SJCRH30 (cell line): ENCODE measurements at regions not wholly inside any gene's neighbourhood (a gene's known extent, or its start where the extent isn't known, plus 50 kb on each side); places are given as distances from the start of the nearest gene placed in this dataset.
"Not testable (repeated sequence)": the region's sequence is repeated elsewhere in the genome, so short reads cannot be mapped to it uniquely, and the experiment has no call there.

Experiments used
- DNase-seq, 2 experiments: peaks; one replicate each; pipeline ENCODE4 v3.0.0-alpha.2; 2015 to 2020
- H3K27ac ChIP-seq: fragments of 250-450 bp; sonication (Bioruptor Pico); 2 replicates; pipeline ENCODE4 v1.5.1; 2020; ENCODE audit warnings: mild to moderate bottlenecking, moderate library complexity
- H3K27me3 ChIP-seq: fragments of 250-450 bp; sonication (Bioruptor Pico); 2 replicates; pipeline ENCODE4 v1.5.1; 2020; ENCODE audit warnings: mild to moderate bottlenecking, moderate library complexity
- H3K36me3 ChIP-seq: fragments of 250-450 bp; sonication (Bioruptor Pico); 2 replicates; pipeline ENCODE4 v1.5.1; 2020; ENCODE audit warnings: mild to moderate bottlenecking, moderate library complexity
- H3K4me1 ChIP-seq: fragments of 250-450 bp; sonication (Bioruptor Pico); 2 replicates; pipeline ENCODE4 v1.5.1; 2020; ENCODE audit warnings: mild to moderate bottlenecking, moderate library complexity
- H3K4me3 ChIP-seq: fragments of 250-450 bp; sonication (Bioruptor Pico); 2 replicates; pipeline ENCODE4 v1.5.1; 2020; ENCODE audit warnings: mild to moderate bottlenecking, moderate library complexity
- H3K9me3 ChIP-seq: fragments of 250-450 bp; sonication (Bioruptor Pico); replicated peaks from 2 replicates; pipeline ENCODE4 v1.5.1; 2020; ENCODE audit warnings: mild to moderate bottlenecking, moderate library complexity

DNA sequence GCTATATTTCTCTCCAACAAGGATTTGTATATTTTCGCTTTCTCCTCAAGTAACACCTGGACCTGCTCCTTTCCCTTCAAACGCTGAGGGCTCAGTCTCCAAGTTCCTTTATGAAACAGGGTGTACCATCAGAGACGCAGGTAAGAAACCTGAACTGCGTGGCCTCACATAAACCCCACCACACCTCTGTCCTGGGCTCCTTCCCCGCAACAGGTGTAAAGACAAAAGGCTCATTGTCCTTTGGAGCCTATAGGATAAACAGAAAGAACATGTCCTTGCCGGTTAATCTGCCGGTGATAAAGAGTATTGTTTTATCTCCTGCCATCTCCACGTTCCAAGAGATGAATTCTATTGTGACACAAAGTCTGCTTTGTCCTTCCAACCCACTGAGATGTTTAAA is 111.8 kb upstream of the ADAMTS9 start:
- no peak for DNase-seq
- no peak overlapping the region for H3K27ac ChIP-seq
- no peaks in the 10 kb centered on the region for H3K36me3 ChIP-seq
- H3K27me3 ChIP-seq: no peaks in the 10 kb centered on the region
- no peaks in the 10 kb centered on the region; the same call in 1 of the 2 replicates for H3K4me1 ChIP-seq
- H3K4me3 ChIP-seq: no peak overlapping the region
- no peaks in the 10 kb centered on the region for H3K9me3 ChIP-seq

DNA sequence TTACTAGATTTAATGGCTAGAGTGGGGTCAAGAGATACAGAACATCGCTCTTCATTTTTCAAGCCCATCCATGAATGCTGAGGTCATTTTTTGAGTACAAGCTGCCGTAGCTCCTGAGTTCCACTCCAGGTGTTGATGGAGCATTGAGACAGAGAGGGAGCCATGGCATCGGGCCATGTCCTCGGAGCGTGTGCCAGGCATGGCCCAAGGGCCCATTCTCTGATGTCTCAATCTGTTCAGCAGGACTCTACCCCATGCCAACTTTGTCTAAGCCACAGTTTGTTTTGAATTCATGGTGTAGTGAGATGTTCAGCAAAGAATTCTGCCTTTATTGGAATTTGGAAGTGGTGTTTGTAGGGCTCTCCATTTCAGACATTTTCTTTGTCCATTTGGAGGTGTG is 110.5 kb upstream of the ADAMTS9 start:
- Histone ChIP-seq H3K4me3 (no peak overlapping the region), H3K9me3 (no peaks in the 10 kb centered on the region), H3K4me1 (no peaks in the 10 kb centered on the region; the same call in 1 of the 2 replicates), H3K36me3 (no peaks in the 10 kb centered on the region), H3K27ac (no peak overlapping the region), H3K27me3 (no peaks in the 10 kb centered on the region)
- no peak for DNase-seq

DNA sequence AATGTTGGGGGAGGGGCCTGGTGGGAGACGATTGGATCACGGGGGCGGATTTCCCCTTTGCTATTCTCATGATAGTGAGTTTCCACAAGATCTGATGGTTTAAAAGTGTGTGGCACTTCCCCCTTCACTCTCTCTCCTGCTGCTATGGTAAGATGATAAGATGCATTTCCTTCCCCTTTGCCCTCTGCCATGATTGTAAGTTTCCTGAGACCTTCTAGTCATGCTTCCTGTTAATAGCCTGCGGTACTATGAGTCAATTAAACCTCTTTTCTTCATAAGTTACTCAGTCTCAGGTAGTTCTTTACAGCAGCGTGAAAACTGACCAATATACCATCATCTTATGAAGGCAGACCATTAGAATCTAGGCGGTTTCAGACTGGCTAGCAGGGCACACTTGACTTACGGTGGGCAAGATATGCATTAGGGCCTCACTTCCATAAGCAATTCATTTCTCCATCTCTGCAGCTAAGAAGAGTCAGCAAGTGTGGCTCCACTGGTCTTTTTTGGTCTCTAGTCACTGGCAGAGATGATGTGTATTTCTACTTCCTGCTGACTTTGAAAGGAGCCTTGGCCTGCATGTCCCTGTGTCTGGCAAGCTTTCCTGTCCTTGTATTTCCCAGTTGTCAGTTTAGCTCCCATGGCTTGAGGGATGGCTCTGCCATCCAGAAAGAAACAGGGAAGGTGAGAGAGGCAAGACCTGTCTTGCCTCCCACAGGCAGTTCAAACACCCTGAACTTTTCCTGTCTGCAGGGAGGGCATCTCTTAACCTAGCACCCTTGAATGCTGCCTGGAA is 109.0 kb upstream of the ADAMTS9 start:
- no peak for DNase-seq
- Histone ChIP-seq H3K4me3 (no peak overlapping the region), H3K27ac (no peak overlapping the region), H3K27me3 (no peaks in the 10 kb centered on the region), H3K4me1 (no peaks in the 10 kb centered on the region; the same call in 1 of the 2 replicates), H3K36me3 (no peaks in the 10 kb centered on the region), H3K9me3 (no peaks in the 10 kb centered on the region)

DNA sequence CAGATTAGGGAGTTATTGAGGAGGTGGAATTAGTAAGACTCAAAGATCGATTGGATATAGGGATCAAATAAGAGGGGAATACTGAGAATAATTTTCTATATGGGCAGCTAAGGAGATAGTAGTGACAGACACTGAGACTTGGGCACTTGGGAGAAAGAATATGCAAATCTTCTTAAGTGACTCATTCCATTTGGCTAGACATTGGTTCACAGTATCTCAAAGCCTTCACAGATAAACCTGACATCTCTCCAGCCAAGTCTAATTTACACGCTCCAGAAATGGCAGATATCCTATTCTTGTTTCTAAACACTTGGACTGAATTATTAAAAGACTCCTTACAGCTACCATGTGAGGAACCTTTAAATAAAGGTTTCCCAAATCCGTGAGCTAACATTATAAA is 104.6 kb upstream of the ADAMTS9 start:
- Histone ChIP-seq H3K9me3 (no peaks in the 10 kb centered on the region), H3K27me3 (no peaks in the 10 kb centered on the region), H3K27ac (no peak overlapping the region), H3K4me1 (no peaks in the 10 kb centered on the region), H3K4me3 (no peak overlapping the region), H3K36me3 (no peaks in the 10 kb centered on the region)
- DNase-seq: no peak

DNA sequence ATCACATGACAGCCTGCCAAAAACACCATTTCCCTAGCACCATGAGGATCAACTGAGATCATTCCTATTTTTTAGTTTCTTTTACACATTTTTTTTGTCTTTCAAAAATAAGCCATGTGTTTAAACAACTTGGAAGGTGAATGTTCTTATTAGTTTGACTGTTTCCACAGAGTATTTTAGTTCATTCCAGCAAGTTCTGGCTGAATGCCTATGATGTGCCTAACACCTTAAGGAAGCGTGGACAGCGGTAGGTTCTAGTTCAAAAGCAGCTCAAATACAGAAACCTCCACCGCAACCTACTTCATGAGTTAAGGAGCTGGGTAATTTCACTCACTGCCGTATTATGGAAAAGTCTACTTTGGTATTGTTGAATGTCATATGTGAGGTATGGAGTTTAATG is 101.3 kb upstream of the ADAMTS9 start:
- H3K4me1 ChIP-seq: no peaks in the 10 kb centered on the region
- H3K27ac ChIP-seq: no peak overlapping the region
- no peaks in the 10 kb centered on the region for H3K27me3 ChIP-seq
- no peaks in the 10 kb centered on the region for H3K36me3 ChIP-seq
- no peak for DNase-seq
- no peak overlapping the region for H3K4me3 ChIP-seq
- no peaks in the 10 kb centered on the region for H3K9me3 ChIP-seq

DNA sequence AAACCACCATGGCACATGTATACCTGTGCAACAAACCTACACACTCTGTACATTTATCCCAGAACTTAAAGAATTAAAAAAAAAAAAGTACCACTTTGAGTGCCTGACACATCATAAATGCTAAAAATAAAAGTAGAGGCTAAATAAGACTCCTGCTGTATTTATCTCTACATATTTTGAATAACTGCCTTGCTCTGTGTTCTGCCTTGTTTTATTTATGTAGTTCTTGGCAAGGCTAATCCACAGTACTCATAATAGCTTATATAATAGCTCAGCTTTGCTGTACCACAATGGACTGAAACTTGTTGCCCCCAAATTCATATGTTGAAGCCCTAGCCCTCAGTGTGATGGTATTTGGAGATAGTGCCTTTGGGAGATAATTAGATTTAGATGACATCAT is 95.4 kb upstream of the ADAMTS9 start:
- Histone ChIP-seq H3K4me3 (no peak overlapping the region), H3K27ac (no peak overlapping the region), H3K27me3 (no peaks in the 10 kb centered on the region), H3K9me3 (no peaks in the 10 kb centered on the region), H3K4me1 (no peaks in the 10 kb centered on the region), H3K36me3 (no peaks in the 10 kb centered on the region)
- no peak for DNase-seq

DNA sequence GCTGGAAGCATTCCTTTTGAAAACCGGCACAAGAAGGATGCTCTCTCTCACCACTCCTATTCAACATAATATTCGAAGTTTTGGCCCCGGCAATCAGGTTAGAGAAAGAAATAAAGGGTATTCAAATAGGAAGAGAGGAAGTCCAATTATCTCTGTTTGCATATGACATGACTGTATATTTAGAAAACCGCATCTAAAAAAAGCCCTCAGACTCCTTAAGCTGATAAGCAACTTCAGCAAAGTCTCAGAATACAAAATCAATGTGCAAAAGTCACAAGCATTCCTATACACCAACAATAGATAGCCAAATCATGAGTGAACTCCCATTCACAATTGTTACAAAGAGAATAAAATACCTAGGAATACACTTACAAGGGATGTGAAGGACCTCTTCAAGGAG is 93.1 kb upstream of the ADAMTS9 start:
- not testable (repeated sequence) for H3K36me3 ChIP-seq, H3K4me3 ChIP-seq, H3K27me3 ChIP-seq, H3K4me1 ChIP-seq, DNase-seq, H3K9me3 ChIP-seq, H3K27ac ChIP-seq

DNA sequence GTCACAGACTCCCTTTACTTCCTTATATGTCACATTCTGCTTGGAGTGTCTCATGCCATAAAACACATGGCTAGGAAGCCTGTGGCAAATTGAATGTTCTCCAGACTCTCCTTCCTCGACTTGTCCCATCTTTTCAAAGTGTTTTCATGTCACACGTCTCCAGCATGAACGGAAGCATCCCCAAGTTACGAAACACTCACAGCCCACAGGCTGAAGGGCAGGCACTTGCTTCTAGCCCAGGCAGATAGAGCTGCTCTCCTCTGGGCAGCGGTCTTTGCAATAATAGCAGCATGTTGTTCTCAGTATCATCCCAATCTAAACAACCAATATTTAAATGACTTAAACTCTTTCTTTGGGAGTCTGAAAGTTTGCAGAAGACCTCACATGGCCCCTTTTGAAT is 85.3 kb upstream of the ADAMTS9 start:
- Histone ChIP-seq H3K27me3 (no peaks in the 10 kb centered on the region), H3K27ac (no peak overlapping the region), H3K4me1 (no peaks in the 10 kb centered on the region), H3K4me3 (no peak overlapping the region), H3K36me3 (no peaks in the 10 kb centered on the region), H3K9me3 (no peaks in the 10 kb centered on the region)
- DNase-seq: no peak

DNA sequence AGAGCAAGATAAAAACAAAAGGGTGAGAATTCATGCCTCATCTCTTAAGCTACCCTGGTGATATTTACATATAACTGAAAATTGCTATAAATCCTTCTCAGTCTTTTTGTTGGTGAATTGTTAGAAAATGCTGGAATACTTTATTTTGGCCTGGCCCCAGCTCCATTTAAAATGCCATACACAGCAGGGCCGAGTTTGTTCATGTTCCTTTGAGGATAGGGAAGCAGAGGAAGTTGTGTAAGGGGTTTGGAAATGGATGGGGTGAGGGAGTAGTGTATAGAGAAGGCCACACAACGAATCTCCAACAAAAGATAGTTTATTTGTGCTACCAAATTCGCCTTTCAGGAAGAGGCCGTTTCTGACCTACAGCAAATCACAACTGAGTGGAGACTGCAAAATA is 78.6 kb upstream of the ADAMTS9 start:
- no peaks in the 10 kb centered on the region for H3K9me3 ChIP-seq
- DNase-seq: no peak
- no peaks in the 10 kb centered on the region for H3K27me3 ChIP-seq
- H3K4me1 ChIP-seq: no peaks in the 10 kb centered on the region
- no peaks in the 10 kb centered on the region for H3K36me3 ChIP-seq
- H3K4me3 ChIP-seq: no peak overlapping the region
- no peak overlapping the region for H3K27ac ChIP-seq

DNA sequence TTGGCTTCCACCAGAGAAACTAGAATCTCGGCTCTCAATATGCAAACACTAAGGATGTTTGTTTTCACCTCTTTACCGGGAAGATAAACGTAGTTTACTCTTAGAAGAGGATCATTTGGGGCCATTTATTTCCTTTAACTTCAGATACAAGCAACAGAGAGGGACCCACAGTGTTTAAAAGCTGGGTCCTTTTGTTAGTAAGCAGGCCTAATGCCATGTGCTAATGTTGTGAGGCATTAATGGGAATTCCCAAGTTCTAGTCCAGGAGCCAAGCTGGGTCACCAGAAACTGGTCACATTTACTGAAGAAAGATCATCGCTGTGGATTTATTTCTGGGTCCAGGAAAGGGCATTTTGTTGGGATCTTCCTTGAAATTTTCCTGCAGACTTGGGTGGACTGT is 78.1 kb upstream of the ADAMTS9 start:
- no peaks in the 10 kb centered on the region for H3K4me1 ChIP-seq
- H3K27me3 ChIP-seq: no peaks in the 10 kb centered on the region
- H3K4me3 ChIP-seq: no peak overlapping the region
- no peak for DNase-seq
- no peak overlapping the region for H3K27ac ChIP-seq
- no peaks in the 10 kb centered on the region for H3K9me3 ChIP-seq
- H3K36me3 ChIP-seq: no peaks in the 10 kb centered on the region

DNA sequence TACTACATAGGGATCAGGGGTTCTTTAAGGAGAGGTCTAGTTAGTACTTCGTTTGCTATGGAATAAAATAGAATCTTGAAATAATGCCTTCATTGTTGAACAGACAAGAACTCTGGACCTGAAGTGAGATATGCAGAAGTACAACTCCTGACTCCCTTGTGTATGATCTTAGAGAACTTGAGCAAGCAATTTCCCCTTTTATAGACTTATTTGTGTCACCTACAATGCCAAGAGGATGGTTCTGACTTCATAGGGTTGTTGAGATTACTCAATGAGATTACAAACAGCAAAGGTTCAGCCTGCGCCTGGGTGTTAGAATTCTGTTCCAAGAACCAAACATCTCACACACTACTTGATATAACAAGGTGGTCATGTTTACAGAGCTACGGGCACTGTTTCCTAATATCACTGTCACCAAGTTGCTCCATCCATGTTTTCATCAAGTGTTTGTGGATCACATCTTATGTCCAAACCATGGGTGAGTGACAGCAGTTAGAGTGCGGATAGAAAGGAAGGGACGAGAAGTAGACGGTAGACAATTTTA is 76.7 kb upstream of the ADAMTS9 start:
- Histone ChIP-seq H3K9me3 (no peaks in the 10 kb centered on the region), H3K27me3 (no peaks in the 10 kb centered on the region), H3K36me3 (no peaks in the 10 kb centered on the region), H3K27ac (no peak overlapping the region), H3K4me1 (no peaks in the 10 kb centered on the region), H3K4me3 (no peak overlapping the region)
- no peak for DNase-seq

DNA sequence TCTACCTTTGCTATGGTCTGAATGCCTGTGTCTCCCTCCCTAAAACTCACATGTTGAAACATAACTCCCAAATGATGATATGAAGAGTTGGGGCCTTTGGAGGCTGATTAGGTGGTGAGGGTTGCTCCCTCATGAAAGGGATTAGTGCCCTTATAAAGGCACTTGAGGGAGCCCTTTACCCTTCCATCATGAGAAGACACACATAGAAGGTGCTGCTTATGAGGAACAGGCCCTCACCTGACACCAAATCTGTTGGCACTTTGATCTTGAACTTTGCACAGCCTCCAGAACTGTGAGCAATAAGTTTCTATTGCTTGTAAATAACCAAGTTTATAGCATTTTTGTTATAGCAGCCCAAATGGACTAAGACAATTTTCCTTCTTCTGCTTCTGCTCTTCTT is 76.2 kb upstream of the ADAMTS9 start:
- Histone ChIP-seq H3K36me3 (no peaks in the 10 kb centered on the region), H3K4me3 (no peak overlapping the region), H3K4me1 (no peaks in the 10 kb centered on the region), H3K27me3 (no peaks in the 10 kb centered on the region), H3K9me3 (no peaks in the 10 kb centered on the region), H3K27ac (no peak overlapping the region)
- DNase-seq: no peak

DNA sequence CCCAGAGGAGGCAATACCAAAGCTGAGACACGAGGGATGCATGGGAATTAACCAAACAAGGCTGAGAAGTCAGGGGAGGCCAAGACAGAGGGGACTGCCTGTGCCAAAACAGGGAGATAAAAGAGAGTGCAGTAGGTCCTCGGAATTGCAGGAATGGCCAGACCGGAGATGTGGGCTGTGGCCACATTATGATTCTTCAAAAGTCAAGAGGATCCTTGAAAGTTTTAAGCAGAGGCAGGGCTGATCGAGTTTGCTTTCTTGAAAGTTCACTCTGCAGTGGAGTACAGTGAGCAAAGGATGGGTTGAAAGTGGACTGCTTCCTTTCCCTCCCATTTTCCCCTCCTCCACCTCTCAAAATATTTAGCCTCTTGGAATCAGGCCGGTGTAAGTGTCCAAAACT is 73.9 kb upstream of the ADAMTS9 start:
- H3K4me3 ChIP-seq: no peak overlapping the region
- H3K27me3 ChIP-seq: no peaks in the 10 kb centered on the region
- no peaks in the 10 kb centered on the region for H3K4me1 ChIP-seq
- no peak for DNase-seq
- H3K36me3 ChIP-seq: no peaks in the 10 kb centered on the region
- no peaks in the 10 kb centered on the region for H3K9me3 ChIP-seq
- no peak overlapping the region for H3K27ac ChIP-seq

DNA sequence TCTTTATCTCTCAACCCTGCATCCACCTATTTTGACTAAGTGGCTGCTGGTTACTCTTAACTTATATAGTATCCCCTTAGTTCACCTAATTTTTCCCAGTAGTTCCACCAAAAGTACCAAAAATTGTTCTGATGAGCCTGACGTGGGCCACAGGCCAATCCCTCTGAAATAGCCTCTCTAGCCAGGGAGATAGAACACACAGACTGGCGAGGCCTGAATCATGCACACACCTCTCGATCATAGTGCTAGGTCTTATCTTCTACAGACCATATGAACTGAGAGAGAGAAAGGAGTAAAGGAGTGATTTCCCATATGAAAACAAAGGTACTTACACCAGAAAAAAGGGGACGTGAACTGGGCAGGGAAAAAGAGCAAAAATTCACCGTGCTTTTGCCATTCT is 72.5 kb upstream of the ADAMTS9 start:
- no peak overlapping the region for H3K27ac ChIP-seq
- H3K9me3 ChIP-seq: no peaks in the 10 kb centered on the region
- no peak overlapping the region for H3K4me3 ChIP-seq
- no peak for DNase-seq
- H3K36me3 ChIP-seq: no peaks in the 10 kb centered on the region
- H3K4me1 ChIP-seq: no peaks in the 10 kb centered on the region
- no peaks in the 10 kb centered on the region for H3K27me3 ChIP-seq

DNA sequence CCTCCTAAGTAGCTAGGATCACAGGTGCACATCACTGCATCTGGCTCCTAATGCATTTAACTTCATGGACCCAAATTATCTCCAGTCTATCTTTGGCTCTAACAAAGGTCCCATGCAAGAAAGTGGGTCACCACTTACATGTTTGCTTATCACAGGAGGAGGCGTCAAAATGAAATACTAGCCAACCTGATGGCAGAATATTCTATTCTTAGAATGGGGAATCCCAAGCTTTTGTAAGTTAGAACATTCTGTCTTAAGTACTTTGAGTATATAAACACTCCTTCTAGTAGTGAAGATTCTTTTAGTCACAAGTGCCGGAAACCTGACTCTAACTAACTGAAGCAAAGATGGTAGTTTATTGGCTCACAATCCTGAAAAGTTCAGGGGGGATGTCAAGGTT is 72.0 kb upstream of the ADAMTS9 start:
- DNase-seq: no peak

DNA sequence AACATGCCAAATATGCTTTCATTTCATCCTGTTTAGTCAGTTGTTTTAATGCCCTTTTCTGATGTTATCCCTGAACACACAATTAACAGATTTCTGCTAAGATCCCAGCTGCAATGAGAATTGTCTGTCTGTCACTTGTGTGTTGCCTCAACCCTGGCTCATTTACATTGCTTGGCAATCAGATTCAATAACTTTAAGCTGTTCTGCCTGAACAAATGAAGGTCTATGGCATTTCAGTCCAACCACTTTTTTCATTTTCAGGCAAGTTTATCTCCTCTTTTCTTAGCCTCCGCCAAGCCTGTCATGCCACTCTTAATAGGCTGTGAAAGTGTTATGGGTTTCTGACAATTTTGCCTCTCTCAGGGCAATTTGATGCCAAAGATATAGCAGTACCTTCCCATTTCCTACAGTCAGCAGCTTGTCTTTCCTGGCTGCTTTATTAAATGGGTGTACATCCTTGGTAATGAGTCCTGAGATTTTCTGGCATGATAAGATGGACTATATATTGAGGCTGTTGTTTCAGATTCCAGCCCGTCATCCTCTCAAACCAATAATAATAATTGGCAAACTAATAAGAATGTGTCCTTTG is 68.7 kb upstream of the ADAMTS9 start:
- Histone ChIP-seq H3K4me1 (no peaks in the 10 kb centered on the region), H3K27me3 (no peaks in the 10 kb centered on the region), H3K4me3 (no peak overlapping the region), H3K36me3 (no peaks in the 10 kb centered on the region), H3K27ac (no peak overlapping the region), H3K9me3 (no peaks in the 10 kb centered on the region)
- DNase-seq: peak in 1 of 2 experiments; percentile 4

More for the DNA sequence above, 72.0 kb upstream of the ADAMTS9 start:
- Histone ChIP-seq H3K27ac (no peak overlapping the region), H3K4me3 (no peak overlapping the region), H3K9me3 (no peaks in the 10 kb centered on the region), H3K36me3 (no peaks in the 10 kb centered on the region), H3K4me1 (no peaks in the 10 kb centered on the region), H3K27me3 (no peaks in the 10 kb centered on the region)
